Heart left ventricle (tissue), 16 donors: ENCODE measurements at regions not wholly inside any gene's neighbourhood (a gene's known extent, or its start where the extent isn't known, plus 50 kb on each side); places are given as distances from the start of the nearest gene placed in this dataset.

Source experiments
- ATAC-seq, 4 donors: fragments of 200-7000 bp; cut with Tn5 transposase; one replicate each; pipeline ENCODE4 v1.9.1; 2020 to 2022; ENCODE audit warnings: moderate library complexity in 4 of 4, mild to moderate bottlenecking in 3 of 4, moderate number of reproducible peaks in 1 of 4
- DNase-seq, 5 donors: peaks; one replicate each; pipeline ENCODE4 v3.0.0-alpha.2; 2020
- H3K27ac ChIP-seq, 12 donors: fragments of 200-600 bp; sonication (generic) in 4 of 12; one replicate each; pipeline versions ENCODE4 v1.5.0 to v1.8.0; 2016 to 2022; ENCODE audit warnings: mild to moderate bottlenecking in 2 of 12
- H3K27me3 ChIP-seq, 9 donors: fragments of 200-600 bp; sonication (generic) in 2 of 9; one replicate each; pipeline versions ENCODE4 v1.5.1 to v1.8.0; 2016 to 2022; ENCODE audit warnings: mild to moderate bottlenecking in 3 of 9
- H3K36me3 ChIP-seq, 9 donors: fragments of 200-600 bp; sonication (generic) in 2 of 9; one replicate each; pipeline versions ENCODE4 v1.5.0 to v1.8.0; 2018 to 2022; ENCODE audit warnings: mild to moderate bottlenecking in 2 of 9
- H3K4me1 ChIP-seq, 12 donors: fragments of 200-600 bp; sonication (generic) in 4 of 12; one replicate each; pipeline versions ENCODE4 v1.5.0 to v1.8.0; 2016 to 2022; ENCODE audit warnings: mild to moderate bottlenecking in 3 of 12
- H3K4me3 ChIP-seq, 12 donors: fragments of 200-600 bp; sonication (generic) in 4 of 12; one replicate each; pipeline versions ENCODE4 v1.5.0 to v1.8.0; 2017 to 2022; ENCODE audit warnings: mild to moderate bottlenecking in 9 of 12, moderate library complexity in 4 of 12
- H3K9me3 ChIP-seq, 12 donors: fragments of 200-600 bp; sonication (generic) in 4 of 12; one replicate each; pipeline versions ENCODE4 v1.5.0 to v1.8.0; 2016 to 2022; ENCODE audit warnings: mild to moderate bottlenecking in 1 of 12
- CTCF ChIP-seq, 12 donors: fragments of 200-600 bp; sonication (generic) in 4 of 12; IDR thresholded peaks; one replicate each; pipeline versions ENCODE4 v1.5.0 to v1.8.0; 2018 to 2022; ENCODE audit warnings: antibody characterized with exemption in 12 of 12, mild to moderate bottlenecking in 5 of 12
- POLR2A ChIP-seq, 2 donors: fragments of 450-650 bp; IDR thresholded peaks; one replicate each; pipeline ENCODE4 v1.6.1; 2017; ENCODE audit warnings: antibody characterized with exemption in 2 of 2, mild to moderate bottlenecking in 2 of 2, moderate library complexity in 2 of 2
- WGBS, 4 donors: extraction: QIAGEN DNeasy Blood & Tissue Kit in 2 of 4; methylation state at CpG; one replicate each; pipeline versions ENCODE4 v1.1.5 to v1.1.7; 2013 to 2018; 5-methylcytosine and 5-hydroxymethylcytosine counted together
- intact Hi-C, 10 donors: fragments of 100-400 bp; cut with DNase I; formaldehyde crosslinking; loops; one replicate each; pipeline versions ENCODE4 v1.11.1 to v1.14.2; 2022
- donor health status: ischemic (EF 13 %, LVEDD 7.1; RV severe dilation, severe dysfunction).
- donor health status: healthy with polysubstance abuse.
- donor health status: DM: no; HTN: yes; CAD: no.
- donor health status: DM: no; HTN: no; CAD: no.
- donor health status: ischemic (EF 25% LVEDD 6.9; RV normal size, moderate dysfunction).
- donor health status: ischemic (EF 25% LVEDD 5.7; RV mildly dilated, moderate dysfunction).
- donor health status: healthy.
- donor health status: DM: yes; HTN: yes; CAD: no.
- donor health status: ischemic (EF 35%, LVEDD 5.7; RV mildly dilated, moderate dysfunction).
- donor health status: nonischemic (EF 11% LVEDD 7.7; RV severe dilation, severe dysfunction).
- donor health status: DM: yes; HTN: yes; CAD: no.
- donor health status: PGD.
- donor health status: ischemic (EF 29% LVEDD 5.4; RV normal size, mild dysfunction).
- donor health status: nonischemic (EF 23%, LVEDD 6.1; RV moderate dilation, normal function).

- no peaks in the 10 kb centered on the region for H3K36me3 ChIP-seq
- WGBS, 4 donors, result 65 to 82% (median 70%) methylated on average over 8 of the region's 8 CpGs
- H3K27me3 ChIP-seq, result no peaks in the 10 kb centered on the region
- H3K4me3 ChIP-seq, result no peak overlapping the region
- ATAC-seq (no peak), DNase-seq (no peak)
- TF ChIP-seq POLR2A (IDR thresholded peaks at IDR 0.05) (no peak), CTCF (IDR thresholded peaks at IDR 0.05) (no peak)
- no peak overlapping the region for H3K27ac ChIP-seq
- H3K9me3 ChIP-seq, result peaks cover 0 to 2% (median 0%) of the 10 kb centered on the region in 12 donors
- peaks cover 0 to 35% (median 15%) of the 10 kb centered on the region in 12 donors for H3K4me1 ChIP-seq
- intact Hi-C loops, result loop anchor here in 2 of 10 donors (10.0 kb wide), 1 partner anchor 144 kb away; the partner anchor contains the start of gene NCK2 (in 2 of the 2)
These were observed 143.5 kb upstream of the NCK2 start for GRCh38 chr2:105600949-105601794.

GRCh38 chr2:105600602-105600948, 144.1 kb upstream of the NCK2 start:
- Histone ChIP-seq H3K4me3 (no peak overlapping the region), H3K36me3 (no peaks in the 10 kb centered on the region), H3K27me3 (no peaks in the 10 kb centered on the region), H3K9me3 (peaks cover 0 to 2% (median 0%) of the 10 kb centered on the region in 12 donors), H3K4me1 (peaks cover 0 to 29% (median 12%) of the 10 kb centered on the region in 12 donors), H3K27ac (no peak overlapping the region)
- DNase-seq (no peak), ATAC-seq (no peak)
- TF ChIP-seq POLR2A (IDR thresholded peaks at IDR 0.05) (no peak), CTCF (IDR thresholded peaks at IDR 0.05) (no peak)
- 64 to 91% (median 75%) methylated on average over 6 of the region's 6 CpGs for WGBS, 4 donors
- intact Hi-C loops, result loop anchor here in 2 of 10 donors (10.0 kb wide), 1 partner anchor 144 kb away; the partner anchor contains the start of gene NCK2 (in 2 of the 2)

- Histone ChIP-seq H3K27ac (no peak overlapping the region), H3K4me1 (peaks cover 0 to 24% (median 7%) of the 10 kb centered on the region in 12 donors), H3K4me3 (no peak overlapping the region), H3K36me3 (no peaks in the 10 kb centered on the region), H3K27me3 (no peaks in the 10 kb centered on the region), H3K9me3 (peaks cover 0 to 2% (median 0%) of the 10 kb centered on the region in 12 donors)
- 94 to 97% (median 95%) methylated on average over 9 of the region's 9 CpGs for WGBS, 4 donors
- ATAC-seq (no peak), DNase-seq (no peak)
- TF ChIP-seq POLR2A (IDR thresholded peaks at IDR 0.05) (no peak), CTCF (IDR thresholded peaks at IDR 0.05) (no peak)
- intact Hi-C loops, result loop anchor here in 2 of 10 donors (10.0 kb wide), 1 partner anchor 145 kb away; the partner anchor contains the start of gene NCK2 (in 2 of the 2)
These were observed 144.7 kb upstream of the NCK2 start for GRCh38 chr2:105600037-105600442.
